ENCODE measurements at regions not wholly inside any gene's neighbourhood (a gene's known extent, or its start where the extent isn't known, plus 50 kb on each side); places are given as distances from the start of the nearest gene placed in this dataset.

DNA sequence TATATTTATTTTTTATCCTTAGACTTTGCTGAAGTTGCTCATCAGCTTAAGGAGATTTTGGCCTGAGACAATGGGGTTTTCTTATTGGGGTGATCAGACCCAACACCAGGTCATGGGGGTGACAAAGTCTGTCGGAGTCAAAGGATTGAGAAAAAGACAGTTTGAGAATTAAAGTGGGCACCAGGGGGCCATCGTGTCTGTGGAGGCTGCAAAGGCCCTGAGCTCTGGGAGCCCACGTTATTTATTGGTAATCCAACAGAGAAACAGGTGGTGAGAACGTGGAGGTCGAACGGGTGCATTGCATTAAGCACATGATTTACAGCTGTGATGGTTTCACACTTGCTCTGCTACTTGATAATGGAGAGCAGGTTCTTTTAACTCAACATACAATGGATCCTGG is 102.5 kb upstream of the CDH10 start:
- WGBS (ENCODE audit: insufficient coverage) = 22% methylated on average over 6 of the region's 6 CpGs
- H3K4me1 ChIP-seq (ENCODE audit: control insufficient read depth, insufficient read depth, low read length) = no peaks in the 10 kb centered on the region
- no peaks in the 10 kb centered on the region for H3K36me3 ChIP-seq (ENCODE audit: control insufficient read depth, insufficient read depth, low read length)
- no peak overlapping the region for H3K4me3 ChIP-seq (ENCODE audit: low read length)
- H3K27ac ChIP-seq (ENCODE audit: low read length) = no peak overlapping the region
- no peak for DNase-seq
- H3K27me3 ChIP-seq (ENCODE audit: control insufficient read depth, insufficient read depth, low read length) = no peaks in the 10 kb centered on the region
- H3K9me3 ChIP-seq (replicated peaks; ENCODE audit: control insufficient read depth, low read depth, low read length) = peaks cover 6% of the 10 kb centered on the region

DNA sequence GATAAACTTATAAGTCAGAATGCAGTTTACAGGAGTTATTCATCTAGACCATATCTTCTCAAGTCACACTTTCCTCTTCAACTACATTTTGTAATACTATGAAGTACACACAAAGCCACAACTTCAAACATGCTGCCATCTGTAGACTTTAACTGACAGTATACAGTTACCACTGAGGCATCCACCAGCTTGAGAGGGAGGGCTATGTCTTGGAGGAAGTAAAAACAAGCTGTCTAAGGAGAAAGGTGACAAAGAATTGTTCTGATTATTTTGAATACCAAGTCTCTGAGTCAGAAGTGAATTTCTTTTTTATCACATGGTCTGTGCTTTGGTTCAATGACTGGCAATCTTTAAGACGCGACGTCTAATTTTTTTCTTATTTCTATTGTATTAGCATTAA is 97.6 kb upstream of the CDH10 start:
- no peaks in the 10 kb centered on the region for H3K4me1 ChIP-seq (ENCODE audit: control insufficient read depth, insufficient read depth, low read length)
- no peaks in the 10 kb centered on the region for H3K27me3 ChIP-seq (ENCODE audit: control insufficient read depth, insufficient read depth, low read length)
- H3K4me3 ChIP-seq (ENCODE audit: low read length) = no peak overlapping the region
- no CpG with 5 or more reads among the region's 3 CpGs for WGBS (ENCODE audit: insufficient coverage)
- no peaks in the 10 kb centered on the region for H3K36me3 ChIP-seq (ENCODE audit: control insufficient read depth, insufficient read depth, low read length)
- no peak for DNase-seq
- H3K27ac ChIP-seq (ENCODE audit: low read length) = no peak overlapping the region
- H3K9me3 ChIP-seq (replicated peaks; ENCODE audit: control insufficient read depth, low read depth, low read length) = no peaks in the 10 kb centered on the region

DNA sequence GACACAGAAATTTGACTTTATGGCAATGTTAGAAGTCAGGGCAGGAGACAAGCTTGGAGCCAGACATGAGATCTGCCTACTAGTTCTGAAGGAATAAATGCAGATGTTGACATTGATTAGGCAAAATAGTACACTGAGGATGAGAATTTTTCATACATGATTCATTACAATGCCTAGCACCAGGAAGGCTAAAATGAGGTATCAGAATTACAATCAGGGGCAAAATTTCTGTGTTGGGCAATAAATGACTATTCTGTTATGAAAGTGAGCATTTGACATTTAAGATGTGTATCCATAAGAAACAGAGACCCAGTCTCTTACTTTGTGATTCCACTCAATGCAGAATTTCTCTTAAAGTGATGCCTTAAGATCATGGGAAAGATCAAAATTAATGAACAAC is 92.4 kb upstream of the CDH10 start:
- Histone ChIP-seq H3K36me3 (ENCODE audit: control insufficient read depth, insufficient read depth, low read length) (no peaks in the 10 kb centered on the region), H3K9me3 (replicated peaks; ENCODE audit: control insufficient read depth, low read depth, low read length) (no peaks in the 10 kb centered on the region), H3K4me1 (ENCODE audit: control insufficient read depth, insufficient read depth, low read length) (no peaks in the 10 kb centered on the region), H3K27me3 (ENCODE audit: control insufficient read depth, insufficient read depth, low read length) (no peaks in the 10 kb centered on the region), H3K27ac (ENCODE audit: low read length) (no peak overlapping the region), H3K4me3 (ENCODE audit: low read length) (no peak overlapping the region)
- no peak for DNase-seq

- H3K9me3 ChIP-seq (replicated peaks; ENCODE audit: control insufficient read depth, low read depth, low read length) = no peaks in the 10 kb centered on the region
- no peak overlapping the region for H3K27ac ChIP-seq (ENCODE audit: low read length)
- no peaks in the 10 kb centered on the region for H3K36me3 ChIP-seq (ENCODE audit: control insufficient read depth, insufficient read depth, low read length)
- no peaks in the 10 kb centered on the region for H3K4me1 ChIP-seq (ENCODE audit: control insufficient read depth, insufficient read depth, low read length)
- DNase-seq = no peak
- H3K4me3 ChIP-seq (ENCODE audit: low read length) = no peak overlapping the region
- WGBS (ENCODE audit: insufficient coverage) = 96% methylated on average over 5 of the region's 7 CpGs
- no peaks in the 10 kb centered on the region for H3K27me3 ChIP-seq (ENCODE audit: control insufficient read depth, insufficient read depth, low read length)
Observed at GRCh38 chr5:24735284-24735683, 90.5 kb upstream of the CDH10 start.

DNA sequence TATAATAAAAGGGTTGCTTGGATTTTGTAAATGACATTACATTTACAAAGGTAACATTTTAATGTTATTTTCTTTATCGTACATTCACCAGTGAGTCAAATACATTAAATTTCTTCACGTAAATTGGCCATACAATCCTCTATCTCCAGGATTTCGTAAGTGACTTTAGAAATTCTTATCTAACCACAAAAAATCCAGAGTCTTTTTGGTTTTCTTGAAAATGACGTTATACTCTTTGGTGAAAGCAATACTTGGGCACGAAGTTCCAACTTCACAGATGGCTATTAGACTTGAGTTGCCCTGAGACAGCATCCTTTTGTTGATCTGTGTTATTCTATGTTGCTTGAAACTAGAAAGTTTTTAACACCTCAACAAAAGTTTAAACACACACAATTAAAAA is 87.4 kb upstream of the CDH10 start:
- no peak for DNase-seq
- no peak overlapping the region for H3K4me3 ChIP-seq (ENCODE audit: low read length)
- H3K4me1 ChIP-seq (ENCODE audit: control insufficient read depth, insufficient read depth, low read length) = no peaks in the 10 kb centered on the region
- WGBS (ENCODE audit: insufficient coverage) = no CpG with 5 or more reads among the region's 5 CpGs
- H3K27ac ChIP-seq (ENCODE audit: low read length) = no peak overlapping the region
- H3K36me3 ChIP-seq (ENCODE audit: control insufficient read depth, insufficient read depth, low read length) = no peaks in the 10 kb centered on the region
- no peaks in the 10 kb centered on the region for H3K27me3 ChIP-seq (ENCODE audit: control insufficient read depth, insufficient read depth, low read length)
- H3K9me3 ChIP-seq (replicated peaks; ENCODE audit: control insufficient read depth, low read depth, low read length) = no peaks in the 10 kb centered on the region

GRCh38 chr5:24720743-24721142 is 76.0 kb upstream of the CDH10 start:
- no CpG with 5 or more reads among the region's 3 CpGs for WGBS (ENCODE audit: insufficient coverage)
- H3K4me3 ChIP-seq (ENCODE audit: low read length) = no peak overlapping the region
- DNase-seq = no peak
- no peaks in the 10 kb centered on the region for H3K4me1 ChIP-seq (ENCODE audit: control insufficient read depth, insufficient read depth, low read length)
- H3K9me3 ChIP-seq (replicated peaks; ENCODE audit: control insufficient read depth, low read depth, low read length) = no peaks in the 10 kb centered on the region
- no peaks in the 10 kb centered on the region for H3K36me3 ChIP-seq (ENCODE audit: control insufficient read depth, insufficient read depth, low read length)
- H3K27me3 ChIP-seq (ENCODE audit: control insufficient read depth, insufficient read depth, low read length) = no peaks in the 10 kb centered on the region
- no peak overlapping the region for H3K27ac ChIP-seq (ENCODE audit: low read length)

GRCh38 chr5:24714746-24715145 is 70.0 kb upstream of the CDH10 start:
- Histone ChIP-seq H3K27ac (ENCODE audit: low read length) (no peak overlapping the region), H3K4me1 (ENCODE audit: control insufficient read depth, insufficient read depth, low read length) (no peaks in the 10 kb centered on the region), H3K36me3 (ENCODE audit: control insufficient read depth, insufficient read depth, low read length) (no peaks in the 10 kb centered on the region), H3K27me3 (ENCODE audit: control insufficient read depth, insufficient read depth, low read length) (no peaks in the 10 kb centered on the region), H3K4me3 (ENCODE audit: low read length) (no peak overlapping the region), H3K9me3 (replicated peaks; ENCODE audit: control insufficient read depth, low read depth, low read length) (no peaks in the 10 kb centered on the region)
- no peak for DNase-seq
- 69% methylated on average over 2 of the region's 4 CpGs for WGBS (ENCODE audit: insufficient coverage)

DNA sequence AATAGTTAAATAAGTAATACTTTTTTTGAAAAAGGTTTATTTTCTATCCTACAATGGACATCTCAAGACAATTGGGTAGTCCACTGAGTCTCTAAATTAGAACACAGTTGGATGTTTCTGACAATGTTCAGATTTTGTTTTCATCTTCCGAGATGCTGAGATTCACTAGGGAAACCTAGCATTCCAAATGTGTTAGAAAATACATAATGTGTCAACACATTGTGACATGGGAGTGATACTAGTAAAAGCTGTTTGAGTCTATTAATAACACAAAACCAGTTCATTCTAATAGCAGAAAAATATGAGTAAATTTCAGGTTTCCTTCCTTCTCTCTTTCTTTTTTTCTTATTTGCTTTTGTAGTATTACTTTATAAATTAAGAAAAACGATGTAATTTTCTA is 68.2 kb upstream of the CDH10 start:
- no peaks in the 10 kb centered on the region for H3K9me3 ChIP-seq (replicated peaks; ENCODE audit: control insufficient read depth, low read depth, low read length)
- peak; percentile 6 for DNase-seq
- no peak overlapping the region for H3K27ac ChIP-seq (ENCODE audit: low read length)
- H3K4me1 ChIP-seq (ENCODE audit: control insufficient read depth, insufficient read depth, low read length) = no peaks in the 10 kb centered on the region
- H3K4me3 ChIP-seq (ENCODE audit: low read length) = no peak overlapping the region
- H3K27me3 ChIP-seq (ENCODE audit: control insufficient read depth, insufficient read depth, low read length) = no peaks in the 10 kb centered on the region
- H3K36me3 ChIP-seq (ENCODE audit: control insufficient read depth, insufficient read depth, low read length) = no peaks in the 10 kb centered on the region
- no CpG with 5 or more reads among the region's 2 CpGs for WGBS (ENCODE audit: insufficient coverage)

DNA sequence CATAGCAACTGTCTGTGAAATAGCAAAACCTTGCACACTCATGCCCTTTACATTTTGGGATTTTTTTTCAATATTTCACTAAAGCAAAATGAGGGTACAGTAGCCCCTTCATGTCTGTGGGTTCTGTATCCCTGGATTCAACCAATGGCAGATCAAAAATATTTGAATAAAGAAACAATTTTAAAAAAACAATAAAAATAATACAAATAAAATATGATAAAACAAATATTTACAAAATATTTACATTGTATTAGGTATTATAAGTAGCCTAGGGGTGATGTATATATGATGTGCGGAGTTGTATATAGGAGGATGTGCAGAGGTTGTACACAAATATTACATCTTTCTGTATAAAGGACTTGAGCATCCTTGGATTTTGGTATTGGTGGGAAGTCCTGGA is 67.3 kb upstream of the CDH10 start:
- no peak for DNase-seq
- WGBS (ENCODE audit: insufficient coverage) = no CpG with 5 or more reads among the region's 1 CpG
- no peak overlapping the region for H3K4me3 ChIP-seq (ENCODE audit: low read length)
- H3K4me1 ChIP-seq (ENCODE audit: control insufficient read depth, insufficient read depth, low read length) = no peaks in the 10 kb centered on the region
- H3K27me3 ChIP-seq (ENCODE audit: control insufficient read depth, insufficient read depth, low read length) = no peaks in the 10 kb centered on the region
- no peak overlapping the region for H3K27ac ChIP-seq (ENCODE audit: low read length)
- no peaks in the 10 kb centered on the region for H3K36me3 ChIP-seq (ENCODE audit: control insufficient read depth, insufficient read depth, low read length)
- no peaks in the 10 kb centered on the region for H3K9me3 ChIP-seq (replicated peaks; ENCODE audit: control insufficient read depth, low read depth, low read length)

DNA sequence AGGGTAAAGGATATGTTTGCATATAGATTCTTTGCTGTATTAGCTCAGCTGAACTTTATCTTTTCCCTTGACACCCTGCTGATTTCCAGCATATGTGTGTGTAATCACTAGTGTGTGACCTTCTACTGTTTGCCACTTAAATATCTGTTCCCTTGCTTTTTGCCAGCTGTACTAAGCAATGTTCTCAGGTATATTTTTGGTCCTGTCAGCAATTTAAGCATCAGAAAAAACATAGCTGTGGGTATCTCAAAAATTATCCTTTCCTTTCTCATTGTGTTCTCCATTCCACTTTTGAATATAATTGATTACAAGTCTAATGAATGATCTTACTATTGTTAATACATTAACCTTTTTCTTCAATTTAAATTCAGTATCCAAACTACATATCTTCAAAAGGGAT is 59.2 kb upstream of the CDH10 start:
- H3K4me3 ChIP-seq (ENCODE audit: low read length) = no peak overlapping the region
- H3K27ac ChIP-seq (ENCODE audit: low read length) = no peak overlapping the region
- no peak for DNase-seq
- H3K27me3 ChIP-seq (ENCODE audit: control insufficient read depth, insufficient read depth, low read length) = no peaks in the 10 kb centered on the region
- no peaks in the 10 kb centered on the region for H3K36me3 ChIP-seq (ENCODE audit: control insufficient read depth, insufficient read depth, low read length)
- peaks cover 7% of the 10 kb centered on the region for H3K9me3 ChIP-seq (replicated peaks; ENCODE audit: control insufficient read depth, low read depth, low read length)
- no peaks in the 10 kb centered on the region for H3K4me1 ChIP-seq (ENCODE audit: control insufficient read depth, insufficient read depth, low read length)

All from muscle of leg (tissue), 3 donors.